ENCODE measurements at regions not wholly inside any gene's neighbourhood (a gene's known extent, or its start where the extent isn't known, plus 50 kb on each side); places are given as distances from the start of the nearest gene placed in this dataset.

- 2% methylated on average over 21 of the region's 21 CpGs for WGBS (ENCODE audit: insufficient coverage, low coverage, missing lambda C conversion rate)
- POLR2A ChIA-PET, result no interaction called here
Measured at GRCh38 chr6:164020142-164020541, 605.6 kb downstream of the QKI start.

More at GRCh38 chr6:164020142-164020541, 605.6 kb downstream of the QKI start:
- no peaks in the 10 kb centered on the region for H3K36me3 ChIP-seq (ENCODE audit: control insufficient read depth, insufficient read depth, low read length)
- no peaks in the 10 kb centered on the region for H3K9me1 ChIP-seq (ENCODE audit: control insufficient read depth, insufficient read depth, low read length)
- H3K27me3 ChIP-seq (ENCODE audit: control insufficient read depth in 2 of 2, insufficient read depth in 2 of 2, low read length in 2 of 2), result peaks cover 6 to 20% of the 10 kb centered on the region in 2 experiments
- no TSS peak for BruUV-seq (replicated peaks)
- no peaks in the 10 kb centered on the region for H3K9me3 ChIP-seq (replicated peaks; ENCODE audit: control insufficient read depth, insufficient read depth, low read depth, low read length)
- intact Hi-C loops (cut with micrococcal nuclease), result no loop called here
- in situ Hi-C loops (cut with MboI), result no loop called here
- no peak overlapping the region for H2AFZ ChIP-seq (ENCODE audit: low read depth, low read length)
- no peak overlapping the region for H3K4me2 ChIP-seq (ENCODE audit: insufficient read depth, low read length)
- TF ChIP-seq ILF3 (IDR thresholded peaks at IDR 0.05; ENCODE audit: borderline replicate concordance) (no peak), PTBP1 (IDR thresholded peaks at IDR 0.05; ENCODE audit: low read depth, low read length) (no peak), PRMT5 (CRISPR knock-in tag; IDR thresholded peaks at IDR 0.05) (no peak), ZNF449 (CRISPR knock-in tag; IDR thresholded peaks at IDR 0.05) (no peak), MAX (CRISPR knock-in tag; IDR thresholded peaks at IDR 0.05) (no peak)
- DNase-seq (ENCODE audit: extremely low read depth in 1 of 4, low spot score in 3 of 4) (no peak), FAIRE-seq (no peak), ATAC-seq (no peak)
- H3K27ac ChIP-seq (ENCODE audit: extremely low read depth, low read depth, low read length), result no peak overlapping the region
- no peak overlapping the region for H3K4me3 ChIP-seq
- H3K79me2 ChIP-seq (ENCODE audit: control insufficient read depth, insufficient read depth, low read length), result no peaks in the 10 kb centered on the region
- no peak overlapping the region for H3K9ac ChIP-seq (ENCODE audit: insufficient read depth in 1 of 2, low read depth in 2 of 2, low read length in 2 of 2)
- H4K20me1 ChIP-seq (replicated peaks; ENCODE audit: control insufficient read depth, insufficient read depth, low read length), result no peaks in the 10 kb centered on the region
- H3K4me1 ChIP-seq (replicated peaks in 1 of 2; ENCODE audit: control insufficient read depth in 2 of 2, insufficient read depth in 2 of 2, low read length in 2 of 2), result no peaks in the 10 kb centered on the region
- CTCF ChIA-PET (ENCODE audit: low intra/inter-chr PET ratio), result no interaction called here

All from K562 (cell line).